ENCODE measurements at regions not wholly inside any gene's neighbourhood (a gene's known extent, or its start where the extent isn't known, plus 50 kb on each side); places are given as distances from the start of the nearest gene placed in this dataset.

DNA sequence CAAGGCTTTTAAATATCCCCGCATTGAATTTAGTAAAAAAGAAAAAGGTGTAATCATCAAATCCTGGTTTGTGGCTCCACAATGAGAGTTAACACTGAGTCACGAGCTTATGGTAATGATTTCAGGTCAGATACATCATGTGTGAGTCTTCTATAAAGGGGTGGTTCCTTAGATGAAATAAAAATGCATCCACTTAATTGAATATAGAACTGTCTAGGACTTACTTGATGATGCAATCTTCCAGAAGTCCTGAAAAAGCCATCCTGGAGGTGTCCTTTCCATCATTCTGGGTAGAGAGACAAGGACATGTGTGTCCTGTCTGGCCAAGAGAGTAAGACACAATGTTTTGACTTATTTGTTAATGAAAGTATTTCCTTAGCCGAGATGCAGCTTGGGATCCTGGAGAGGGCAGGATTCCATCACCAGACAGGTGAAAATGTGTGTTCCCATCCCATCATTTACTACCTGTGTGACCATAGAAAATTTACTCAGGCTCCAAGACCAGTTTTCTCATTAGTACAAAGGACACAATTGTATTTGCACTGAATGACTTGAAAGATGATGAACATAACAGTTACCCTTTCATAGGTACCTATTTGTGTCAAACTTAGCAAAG is 1539.8 kb upstream of the PIK3C3 start:
- Histone ChIP-seq H3K27ac (no peak overlapping the region), H3K4me3 (no peak overlapping the region), H3K36me3 (no peaks in the 10 kb centered on the region), H3K4me1 (no peaks in the 10 kb centered on the region), H3K27me3 (ENCODE audit: low read depth) (no peaks in the 10 kb centered on the region), H3K9me3 (no peaks in the 10 kb centered on the region)
- TF ChIP-seq, protein P1, sequence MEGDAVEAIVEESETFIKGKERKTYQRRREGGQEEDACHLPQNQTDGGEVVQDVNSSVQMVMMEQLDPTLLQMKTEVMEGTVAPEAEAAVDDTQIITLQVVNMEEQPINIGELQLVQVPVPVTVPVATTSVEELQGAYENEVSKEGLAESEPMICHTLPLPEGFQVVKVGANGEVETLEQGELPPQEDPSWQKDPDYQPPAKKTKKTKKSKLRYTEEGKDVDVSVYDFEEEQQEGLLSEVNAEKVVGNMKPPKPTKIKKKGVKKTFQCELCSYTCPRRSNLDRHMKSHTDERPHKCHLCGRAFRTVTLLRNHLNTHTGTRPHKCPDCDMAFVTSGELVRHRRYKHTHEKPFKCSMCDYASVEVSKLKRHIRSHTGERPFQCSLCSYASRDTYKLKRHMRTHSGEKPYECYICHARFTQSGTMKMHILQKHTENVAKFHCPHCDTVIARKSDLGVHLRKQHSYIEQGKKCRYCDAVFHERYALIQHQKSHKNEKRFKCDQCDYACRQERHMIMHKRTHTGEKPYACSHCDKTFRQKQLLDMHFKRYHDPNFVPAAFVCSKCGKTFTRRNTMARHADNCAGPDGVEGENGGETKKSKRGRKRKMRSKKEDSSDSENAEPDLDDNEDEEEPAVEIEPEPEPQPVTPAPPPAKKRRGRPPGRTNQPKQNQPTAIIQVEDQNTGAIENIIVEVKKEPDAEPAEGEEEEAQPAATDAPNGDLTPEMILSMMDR (IDR thresholded peaks at IDR 0.05), result no peak
- DNase-seq (no peak), ATAC-seq (no peak)
- intact Hi-C loops (cut with DNase I), result no loop called here

DNA sequence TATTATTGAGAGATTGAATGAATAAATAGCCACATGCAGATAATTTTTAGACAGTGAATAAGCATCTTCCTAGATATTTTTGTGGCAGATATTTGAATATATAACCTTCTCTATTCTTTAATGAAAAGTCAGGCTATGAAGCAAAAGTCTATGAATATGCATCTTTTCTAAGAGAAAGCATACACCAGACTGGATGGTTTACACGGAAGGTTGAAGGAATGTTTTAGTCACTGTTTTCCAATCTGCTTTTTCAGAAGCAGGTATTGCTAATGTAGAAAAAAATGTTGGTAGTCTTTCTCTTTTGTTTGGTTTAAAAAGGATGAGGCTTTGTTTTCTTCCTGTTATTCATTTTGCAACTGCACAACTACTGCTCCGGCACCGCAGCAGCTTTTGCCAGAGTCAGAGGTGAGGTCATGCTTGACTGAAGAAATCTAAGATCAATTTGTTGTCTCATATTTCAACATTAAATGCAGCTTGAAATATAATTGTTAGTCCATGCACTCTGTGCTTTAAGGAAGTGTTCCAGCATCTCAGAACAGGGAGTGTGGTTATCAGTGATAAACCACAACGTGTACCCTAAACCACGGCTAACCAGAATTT is 1540.8 kb upstream of the PIK3C3 start:
- H3K4me3 ChIP-seq, result no peak overlapping the region
- no peaks in the 10 kb centered on the region for H3K27me3 ChIP-seq (ENCODE audit: low read depth)
- H3K27ac ChIP-seq, result no peak overlapping the region
- no peak for ATAC-seq
- H3K36me3 ChIP-seq, result no peaks in the 10 kb centered on the region
- intact Hi-C loops (cut with DNase I), result no loop called here
- no peaks in the 10 kb centered on the region for H3K9me3 ChIP-seq
- DNase-seq, result no peak
- TF ChIP-seq, protein P1 (IDR thresholded peaks at IDR 0.05), result no peak
- no peaks in the 10 kb centered on the region for H3K4me1 ChIP-seq

DNA sequence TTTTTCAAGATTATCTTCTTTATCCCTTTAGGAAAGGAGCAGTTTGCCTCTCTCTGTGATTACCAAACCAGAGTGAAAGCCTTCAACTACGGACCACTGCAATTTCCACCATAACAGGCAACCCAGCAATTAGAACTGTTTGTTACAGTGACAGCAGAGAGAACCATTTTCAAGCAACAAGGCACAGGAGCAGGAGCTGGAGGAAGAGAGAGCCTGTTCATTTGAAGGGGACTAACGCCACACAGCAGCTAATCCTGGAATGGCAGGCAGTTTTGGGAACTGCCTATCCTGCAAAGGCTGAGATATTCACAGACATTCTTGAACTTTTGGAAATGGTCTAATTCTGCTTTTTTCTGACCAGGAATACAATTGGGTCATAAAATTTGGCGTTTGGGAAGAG is 1541.9 kb upstream of the PIK3C3 start:
- H3K9me3 ChIP-seq, result no peaks in the 10 kb centered on the region
- H3K27ac ChIP-seq, result no peak overlapping the region
- intact Hi-C loops (cut with DNase I), result no loop called here
- TF ChIP-seq, protein P1 (IDR thresholded peaks at IDR 0.05), result no peak
- no peaks in the 10 kb centered on the region for H3K4me1 ChIP-seq
- DNase-seq (no peak), ATAC-seq (no peak)
- H3K27me3 ChIP-seq (ENCODE audit: low read depth), result no peaks in the 10 kb centered on the region
- H3K4me3 ChIP-seq, result no peak overlapping the region
- H3K36me3 ChIP-seq, result no peaks in the 10 kb centered on the region

DNA sequence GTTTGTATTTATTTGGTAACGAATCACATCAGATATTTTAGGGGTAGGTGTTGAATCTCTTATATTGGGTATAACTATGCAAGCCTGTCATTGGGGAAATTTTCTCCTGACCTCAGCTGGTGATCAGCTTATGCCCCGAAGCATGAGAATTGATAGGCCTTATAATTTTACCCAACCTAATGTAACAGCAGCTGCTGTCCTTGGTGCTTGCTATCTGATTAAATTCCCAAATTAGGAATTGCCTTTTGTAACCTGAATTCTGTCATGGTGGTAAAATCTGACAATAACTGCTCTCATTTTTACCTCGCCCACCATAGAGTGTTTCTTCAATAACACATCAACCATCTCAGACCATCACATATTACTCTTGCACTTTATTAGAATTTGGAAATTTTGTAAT is 1542.6 kb upstream of the PIK3C3 start:
- DNase-seq (no peak), ATAC-seq (no peak)
- Histone ChIP-seq H3K27me3 (ENCODE audit: low read depth) (no peaks in the 10 kb centered on the region), H3K27ac (no peak overlapping the region), H3K4me3 (no peak overlapping the region), H3K36me3 (no peaks in the 10 kb centered on the region), H3K9me3 (no peaks in the 10 kb centered on the region), H3K4me1 (no peaks in the 10 kb centered on the region)
- TF ChIP-seq, protein P1 (IDR thresholded peaks at IDR 0.05), result no peak
- intact Hi-C loops (cut with DNase I), result no loop called here

DNA sequence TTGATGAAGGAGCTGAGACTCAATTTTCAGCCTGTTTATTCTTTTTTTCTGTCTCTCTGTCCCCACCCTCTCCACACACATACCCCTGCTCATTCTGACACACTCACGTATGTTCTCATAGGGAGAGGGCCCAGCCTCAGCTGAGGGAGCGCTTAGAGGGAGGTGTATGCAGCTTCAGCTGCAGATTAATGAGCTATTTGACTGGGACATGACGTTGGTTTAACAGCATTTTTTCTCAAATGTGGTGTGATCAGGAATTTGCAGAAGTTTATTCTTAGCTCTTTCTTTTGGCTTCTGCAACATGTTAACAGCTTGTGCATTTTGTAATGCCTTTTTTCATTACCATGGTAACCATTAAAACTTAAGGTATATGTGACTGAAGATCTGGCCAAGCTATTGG is 1547.1 kb upstream of the PIK3C3 start:
- DNase-seq (no peak), ATAC-seq (no peak)
- Histone ChIP-seq H3K27me3 (ENCODE audit: low read depth) (no peaks in the 10 kb centered on the region), H3K9me3 (no peaks in the 10 kb centered on the region), H3K36me3 (no peaks in the 10 kb centered on the region), H3K27ac (no peak overlapping the region), H3K4me3 (no peak overlapping the region), H3K4me1 (no peaks in the 10 kb centered on the region)
- intact Hi-C loops (cut with DNase I), result no loop called here
- TF ChIP-seq, protein P1 (IDR thresholded peaks at IDR 0.05), result no peak
